Stimulated activated naive CD8-positive, alpha-beta T cell treated with anti-CD3 and anti-CD28 coated beads, Interleukin-15, Interleukin-2, amounts not matched to agents 100 U/mL and 50 U/mL, for 24 hours (primary cell): ENCODE measurements at regions not wholly inside any gene's neighbourhood (a gene's known extent, or its start where the extent isn't known, plus 50 kb on each side); places are given as distances from the start of the nearest gene placed in this dataset.

ENCODE experiments used
- ATAC-seq: fragments of 150-1000 bp; cut with Tn5 transposase; one replicate; pipeline ENCODE4 v1.10.0; 2021
- DNase-seq: peaks from one replicate; pipeline ENCODE4 v3.0.0; 2021

DNA sequence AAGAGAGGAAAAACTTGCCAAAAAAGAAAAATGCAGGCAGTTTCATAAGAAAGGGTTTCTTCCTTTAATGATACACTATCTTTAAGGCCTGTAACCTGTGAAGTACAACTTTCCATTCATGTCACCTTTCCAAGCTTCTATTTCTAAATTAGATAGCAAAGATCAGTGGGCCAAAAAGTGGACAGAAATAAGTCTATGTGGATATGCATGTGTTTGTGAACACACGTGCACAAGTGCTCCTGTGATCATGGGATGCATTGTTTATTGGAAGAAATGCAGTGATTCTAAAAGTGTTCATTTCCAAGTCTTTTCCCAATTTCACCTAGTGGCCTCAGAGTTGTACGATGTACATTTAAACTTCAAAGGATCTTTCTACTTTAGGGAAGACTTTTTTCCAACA is 230.0 kb upstream of the BLID start:
- ATAC-seq (no peak), DNase-seq (no peak)

DNA sequence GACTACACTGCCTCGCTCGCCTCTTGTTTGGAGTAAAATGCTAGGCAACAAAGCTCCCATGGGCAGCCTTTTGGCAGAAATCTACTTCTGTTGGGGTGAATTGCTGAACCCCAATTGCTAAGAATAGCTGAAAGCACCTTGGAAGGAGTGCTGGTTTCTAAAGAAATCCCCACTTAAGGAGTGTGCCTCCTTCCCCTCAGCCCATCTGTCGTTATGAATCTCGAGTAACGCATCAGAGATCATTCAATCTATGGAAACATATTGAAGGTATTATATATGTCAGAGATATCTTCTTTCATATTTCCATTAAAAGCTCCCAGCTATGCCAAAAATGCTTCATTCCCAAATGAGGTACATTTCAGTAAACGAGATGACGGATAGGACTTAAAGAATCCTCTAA is 229.6 kb upstream of the BLID start:
- ATAC-seq, result no peak

DNA sequence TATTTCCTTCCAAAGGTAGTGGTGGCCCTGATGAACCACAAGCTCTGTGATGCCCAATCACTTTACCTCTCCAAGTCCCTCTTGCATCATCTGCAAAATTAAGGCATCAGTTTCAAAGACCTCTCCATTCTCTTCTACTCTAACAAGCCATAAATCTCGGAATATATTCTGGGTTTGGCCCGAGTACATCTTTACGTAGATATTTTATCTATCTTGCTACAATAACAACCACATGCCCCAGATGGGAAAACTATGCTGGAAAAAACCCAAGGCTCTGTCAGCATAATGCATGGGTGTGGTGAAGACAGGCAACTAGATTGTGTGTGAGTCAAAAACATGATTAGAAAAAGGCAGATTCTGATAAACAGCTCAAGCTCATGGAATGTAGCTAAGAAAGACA is 228.2 kb upstream of the BLID start:
- DNase-seq (no peak), ATAC-seq (no peak)

More for the DNA sequence above, 229.6 kb upstream of the BLID start:
- DNase-seq, result no peak

DNA sequence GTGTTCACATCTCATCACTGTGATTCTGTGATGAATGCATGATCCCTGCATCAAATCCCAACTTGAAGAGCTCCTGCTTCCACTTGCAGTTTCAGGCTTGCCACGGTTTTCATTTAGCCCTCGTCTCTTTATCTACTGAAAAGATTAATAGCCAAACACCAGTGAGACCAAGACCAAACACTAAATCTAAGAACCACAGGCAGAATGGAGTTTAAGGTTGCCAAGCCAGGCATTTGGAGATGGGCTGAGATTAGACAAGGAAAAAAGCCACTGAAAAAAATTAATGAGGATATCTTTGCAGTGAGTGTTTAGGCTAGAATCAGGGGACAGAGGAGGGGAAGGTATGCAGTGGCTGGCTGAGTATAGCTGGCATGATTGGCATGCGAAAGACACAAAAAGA is 227.2 kb upstream of the BLID start:
- no peak for ATAC-seq

DNA sequence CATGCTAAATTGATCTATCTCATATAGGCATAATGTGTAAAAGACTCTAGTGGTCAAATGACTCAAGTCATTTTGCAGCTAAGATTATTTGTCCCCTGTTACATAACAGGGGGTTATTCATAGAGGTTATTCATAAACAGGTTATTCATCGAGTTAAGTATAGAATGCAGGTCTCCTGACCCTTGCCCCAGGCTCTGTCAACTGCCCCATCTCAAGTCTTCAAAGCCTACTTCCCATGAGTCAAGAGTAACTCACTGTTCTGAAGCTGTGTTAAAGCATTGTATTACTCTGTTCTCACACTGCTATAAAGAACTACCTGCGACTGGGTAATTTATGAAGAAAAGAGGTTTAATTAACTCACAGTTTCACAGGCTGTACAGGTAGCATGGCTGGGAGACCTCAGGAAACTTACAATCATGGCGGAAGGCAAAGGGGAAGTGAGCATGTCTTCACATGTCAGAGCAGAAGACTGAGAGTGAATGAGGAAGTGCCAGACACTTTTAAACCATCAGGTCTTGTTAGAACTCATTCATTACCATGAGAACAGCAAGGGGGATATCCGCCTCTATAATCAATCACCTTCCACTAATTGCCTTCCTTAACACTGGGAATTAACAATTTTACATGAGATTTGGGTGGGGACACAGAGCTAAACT is 226.2 kb upstream of the BLID start:
- no peak for DNase-seq

More for the DNA sequence above, 227.2 kb upstream of the BLID start:
- no peak for DNase-seq

DNA sequence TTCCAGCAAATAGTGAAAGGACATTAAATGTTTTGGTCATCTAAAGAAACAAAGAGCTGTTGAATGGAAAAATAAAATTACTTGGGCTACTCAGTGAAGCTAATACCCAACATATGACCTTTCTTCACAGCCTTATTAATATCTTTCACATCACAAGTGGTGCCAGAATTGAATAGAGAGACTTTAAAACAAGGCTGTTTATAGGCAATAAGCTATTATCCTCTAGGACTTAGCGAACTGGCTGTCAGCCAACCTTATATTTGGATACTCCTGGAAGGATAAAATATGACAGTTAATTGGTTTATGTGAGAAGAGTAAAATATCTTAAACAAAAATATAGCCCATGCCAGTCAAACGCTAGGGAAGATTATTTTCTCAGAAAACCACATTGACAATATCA is 225.5 kb upstream of the BLID start:
- ATAC-seq, result no peak

More for the DNA sequence above, 226.2 kb upstream of the BLID start:
- no peak for ATAC-seq

DNA sequence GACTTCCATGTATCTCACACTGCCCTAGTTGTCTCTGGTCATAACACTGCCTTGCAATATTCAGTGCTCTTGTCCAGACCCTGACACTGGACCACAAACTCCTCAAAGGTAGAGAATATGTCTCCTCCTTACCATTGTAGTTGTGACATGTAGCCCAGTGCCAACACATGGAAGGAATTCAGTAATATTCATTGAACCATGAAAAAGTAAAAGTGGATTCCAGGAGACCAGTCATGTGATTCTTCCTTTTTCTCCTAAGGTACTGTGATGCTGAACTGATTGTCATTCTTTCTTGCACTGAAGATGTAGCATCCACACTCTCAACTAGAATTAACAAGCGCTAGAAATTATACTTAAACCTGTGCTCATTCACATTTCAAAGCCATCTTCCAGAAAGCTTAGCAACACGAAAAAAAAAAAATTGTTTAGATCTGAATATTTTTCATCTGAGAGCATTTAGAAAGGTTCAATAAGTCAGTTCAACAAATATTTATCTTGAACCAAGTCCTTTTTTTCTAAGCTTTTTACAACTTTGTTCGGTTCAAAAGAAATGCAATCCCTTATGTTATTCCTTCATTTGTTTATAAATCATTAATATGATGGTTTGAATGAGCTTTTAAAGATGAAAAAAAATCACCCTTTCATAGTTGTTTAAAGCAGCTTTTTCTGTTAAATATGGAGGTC is 224.7 kb upstream of the BLID start:
- no peak for ATAC-seq
- DNase-seq, result no peak

More for the DNA sequence above, 225.5 kb upstream of the BLID start:
- DNase-seq, result no peak

DNA sequence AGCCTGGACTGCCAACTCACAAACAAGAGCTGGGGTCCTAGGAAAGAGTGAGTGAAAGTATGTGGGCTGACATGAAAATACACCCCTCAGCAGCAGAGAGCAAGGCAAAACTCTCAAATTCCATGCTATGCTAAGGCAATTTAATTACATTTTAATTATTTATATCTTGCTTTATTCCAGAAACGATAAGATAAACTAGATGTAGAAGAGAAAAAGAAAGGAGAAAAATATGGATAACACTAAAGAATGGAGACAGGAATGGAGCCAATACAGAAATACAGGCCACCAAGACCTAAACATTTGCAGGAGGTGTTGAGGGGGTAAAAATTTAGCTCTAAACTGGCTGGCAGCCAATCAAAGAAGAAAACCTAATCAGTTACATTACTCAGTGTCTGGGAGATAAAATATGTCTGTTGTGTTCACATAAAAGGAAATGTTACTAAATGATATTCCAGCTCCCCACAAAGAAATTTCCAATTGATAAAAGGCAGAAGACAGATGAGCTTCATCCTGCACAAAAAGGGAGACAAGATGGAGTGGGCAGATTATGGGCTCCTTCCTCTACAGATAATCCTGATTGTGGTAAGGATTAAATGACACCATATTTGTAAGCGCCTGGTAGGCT is 223.5 kb upstream of the BLID start:
- no peak for DNase-seq

DNA sequence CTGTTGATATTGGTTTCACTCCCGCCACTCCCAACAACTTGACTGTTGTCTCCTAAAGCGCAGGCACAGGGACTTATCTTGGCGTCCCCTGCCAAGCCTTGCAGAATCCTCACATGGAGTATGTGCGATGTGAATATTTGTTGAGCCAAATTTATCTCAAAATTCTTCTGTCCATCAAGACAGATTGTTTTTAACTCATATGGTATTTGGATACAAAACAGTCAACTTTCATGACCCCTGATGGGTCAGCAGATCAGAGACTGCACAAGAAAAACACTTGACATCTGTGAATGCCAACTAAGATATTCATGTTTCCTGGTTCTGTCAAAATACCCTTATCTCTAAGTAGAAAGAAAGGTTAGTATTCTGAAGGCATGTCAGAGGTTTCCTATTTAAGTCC is 221.7 kb upstream of the BLID start:
- DNase-seq, result no peak
- ATAC-seq, result no peak

More for the DNA sequence above, 223.5 kb upstream of the BLID start:
- no peak for ATAC-seq

DNA sequence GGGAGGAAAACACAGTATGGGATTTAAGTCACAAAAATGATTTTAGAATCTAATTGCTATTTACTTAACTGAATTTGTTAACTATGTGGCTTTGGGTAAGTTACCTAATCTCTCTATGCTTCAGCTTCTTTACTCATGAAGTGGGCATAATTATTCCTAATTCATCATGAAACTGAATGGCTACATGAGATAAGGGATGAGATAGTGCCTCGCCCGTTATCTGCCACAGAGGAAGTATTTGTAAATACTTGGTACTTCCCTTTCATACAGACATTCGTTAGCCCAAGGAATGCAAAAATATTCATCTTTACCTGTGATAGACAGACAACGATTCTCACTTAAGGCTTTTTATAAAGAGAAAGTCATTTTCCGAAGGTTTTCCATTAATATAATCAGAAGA is 221.2 kb upstream of the BLID start:
- no peak for ATAC-seq
- no peak for DNase-seq

DNA sequence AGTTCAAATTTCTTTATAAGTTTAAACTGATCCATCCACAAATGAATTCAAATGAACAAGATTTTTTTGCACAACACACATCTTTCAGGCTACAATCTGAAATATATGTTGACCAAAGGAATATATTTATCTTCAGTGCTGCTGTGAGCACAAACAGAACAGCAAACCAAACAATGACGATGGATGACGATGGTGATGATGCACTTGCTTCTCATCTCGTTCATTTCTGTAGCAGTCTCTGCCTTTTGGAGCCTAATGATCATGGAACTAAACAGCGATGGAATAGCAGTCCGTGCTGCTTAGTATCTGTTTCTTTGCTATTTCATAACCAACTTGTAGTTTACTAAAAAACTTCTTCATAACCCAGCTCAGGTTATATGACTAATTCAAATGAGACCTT is 220.7 kb upstream of the BLID start:
- ATAC-seq, result no peak
- no peak for DNase-seq

DNA sequence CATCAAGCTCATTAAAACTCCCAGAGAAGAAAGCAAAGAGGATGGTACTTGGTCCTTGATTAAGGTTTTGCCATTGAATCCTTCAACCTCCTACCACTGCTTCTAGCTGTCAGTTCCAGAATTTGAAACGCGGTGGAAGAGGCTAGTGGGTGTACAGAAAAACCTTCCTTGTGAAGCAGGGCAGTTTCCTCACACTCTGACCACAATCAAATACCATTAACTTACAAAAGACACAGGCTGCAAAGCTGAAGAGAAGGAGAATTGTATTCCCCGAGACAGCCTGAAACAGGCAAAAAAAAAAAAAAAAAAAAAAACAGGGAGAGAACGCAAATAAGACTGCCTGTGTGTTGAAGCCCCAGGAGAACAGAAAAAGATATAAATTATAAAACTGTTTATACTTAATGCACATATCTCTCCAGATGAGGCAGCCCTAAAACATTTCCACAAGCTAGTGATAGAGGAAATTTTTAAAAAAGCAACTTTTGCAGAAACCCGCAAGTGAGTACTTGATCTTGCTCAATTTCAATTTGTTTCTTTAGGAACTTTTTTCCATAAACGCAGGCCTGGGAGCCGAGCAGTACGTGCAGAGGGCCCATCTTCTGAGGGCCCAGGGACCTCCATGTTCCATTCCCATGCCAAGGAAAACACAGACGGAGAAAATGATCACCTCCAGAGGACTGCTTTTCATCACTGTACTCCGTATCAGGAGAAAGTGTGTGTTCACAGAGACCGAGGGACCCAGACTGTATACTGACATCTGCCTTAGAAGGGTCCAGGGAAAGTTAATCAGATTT is 218.7 kb upstream of the BLID start:
- ATAC-seq, result no peak
- no peak for DNase-seq

DNA sequence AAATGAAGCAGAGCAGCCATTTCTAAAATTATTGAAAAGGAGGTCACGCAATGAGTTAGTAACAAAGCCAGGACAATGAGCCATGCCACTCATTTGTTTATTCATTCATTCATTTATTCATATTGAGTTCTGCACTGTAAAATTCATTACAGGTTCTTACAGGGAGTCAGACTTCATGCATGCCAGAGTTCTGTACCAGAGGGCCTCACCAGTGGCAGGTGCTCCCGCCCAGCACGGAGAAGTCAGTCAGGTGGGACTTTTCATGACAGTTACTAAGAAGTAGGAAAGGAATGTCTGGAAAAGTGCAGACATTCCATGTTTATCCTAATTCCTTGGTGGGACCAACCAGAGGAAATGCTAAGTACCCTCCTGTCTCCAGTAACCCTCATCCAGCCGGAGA is 217.5 kb upstream of the BLID start:
- ATAC-seq, result no peak
- no peak for DNase-seq

DNA sequence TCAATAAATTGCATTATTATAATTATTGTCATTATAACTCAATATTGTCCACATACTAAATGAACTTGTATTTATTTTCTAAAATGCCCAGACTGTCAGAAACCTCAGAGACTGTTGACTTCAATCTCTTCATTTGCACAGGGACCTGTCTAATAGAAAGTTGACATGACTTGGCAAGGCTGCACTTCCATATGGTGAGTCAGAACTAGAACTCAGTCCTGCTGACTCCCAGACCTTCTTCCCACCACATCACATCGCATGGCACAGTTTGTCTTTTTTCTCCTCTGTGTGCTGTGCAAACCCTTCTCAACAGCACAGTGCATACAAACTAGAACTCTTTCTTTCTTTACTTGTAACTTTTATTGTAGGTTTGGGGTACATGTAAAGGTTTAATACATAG is 215.1 kb upstream of the BLID start:
- DNase-seq (no peak), ATAC-seq (no peak)

DNA sequence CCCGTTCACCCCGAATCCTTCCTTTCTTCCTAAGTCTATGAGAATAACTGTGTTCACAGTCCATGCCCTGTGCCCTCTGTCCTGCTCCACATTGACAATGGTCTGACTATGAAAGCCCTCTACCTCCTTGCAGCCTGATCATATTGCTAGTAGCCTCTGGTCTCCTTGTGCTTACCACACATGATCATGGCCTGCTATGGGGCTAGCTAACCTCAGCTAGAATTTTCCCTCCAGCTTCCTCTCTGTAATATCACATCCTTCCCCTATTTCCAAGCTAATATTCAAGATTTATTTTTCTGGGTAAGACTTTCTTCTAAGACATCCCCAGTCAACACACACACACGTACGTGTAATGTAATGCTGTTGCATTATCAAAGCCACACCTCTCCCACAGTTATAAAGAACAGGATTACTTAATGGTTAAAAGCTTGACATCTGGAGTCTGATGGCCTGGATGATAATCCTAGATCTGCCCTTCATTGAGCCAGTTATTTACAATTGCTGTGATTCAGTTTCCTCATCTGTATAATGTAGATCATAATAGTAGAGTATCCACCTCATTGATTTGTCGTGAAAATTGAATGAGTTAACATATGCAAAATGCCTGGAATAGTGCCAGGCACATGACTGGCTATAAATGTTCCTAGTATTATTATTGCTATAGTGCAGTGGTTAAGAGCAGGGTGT is 214.4 kb upstream of the BLID start:
- no peak for ATAC-seq
- no peak for DNase-seq

DNA sequence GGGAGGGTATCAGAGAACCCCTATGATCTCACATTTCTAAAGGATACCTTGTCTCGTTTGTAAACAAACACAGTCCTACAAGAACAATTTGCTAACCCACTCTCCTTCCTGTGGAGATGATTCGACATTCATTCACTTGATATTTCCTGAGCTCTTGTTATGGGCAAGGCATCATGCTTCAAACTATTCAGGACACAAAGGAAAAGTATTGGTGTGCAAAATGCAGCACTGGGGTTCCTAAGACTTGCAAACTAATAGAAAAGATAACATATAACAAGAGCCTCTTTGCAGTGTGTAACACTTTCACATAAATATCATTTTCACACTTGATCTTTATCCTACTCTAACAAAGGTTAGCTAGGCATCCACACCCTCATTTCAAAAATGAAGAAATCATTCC is 211.5 kb upstream of the BLID start:
- no peak for ATAC-seq
- DNase-seq, result no peak

DNA sequence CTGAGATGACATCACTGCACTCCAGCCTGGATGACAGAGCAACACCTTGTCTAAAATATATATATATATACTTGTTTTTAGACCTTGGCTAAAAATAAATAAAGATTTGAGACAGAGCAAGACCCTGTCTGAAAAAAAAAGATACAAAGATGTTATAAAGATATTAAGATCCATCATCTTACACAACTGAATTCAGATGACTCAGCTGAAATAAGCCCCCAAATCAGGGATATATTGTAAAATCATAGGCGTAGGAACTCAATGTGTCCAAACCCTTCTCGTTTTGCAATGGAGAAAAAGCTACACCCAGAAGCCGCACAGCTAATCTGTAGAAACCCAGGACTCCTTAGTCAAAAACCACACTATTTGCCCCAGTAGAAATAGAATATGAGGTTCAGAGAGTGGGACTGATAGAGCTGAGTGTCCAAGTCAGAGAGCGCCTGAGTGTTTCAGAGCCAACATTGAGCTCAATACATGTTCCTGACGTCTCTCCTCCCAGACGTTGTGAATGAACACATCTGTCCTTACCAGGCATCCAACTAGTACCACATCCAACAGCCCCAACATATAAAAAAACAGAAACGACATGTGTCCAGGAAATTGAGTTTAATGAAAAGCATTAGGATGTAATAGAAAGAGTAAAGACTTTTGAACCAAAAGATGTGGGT is 207.9 kb upstream of the BLID start:
- ATAC-seq (no peak), DNase-seq (no peak)

DNA sequence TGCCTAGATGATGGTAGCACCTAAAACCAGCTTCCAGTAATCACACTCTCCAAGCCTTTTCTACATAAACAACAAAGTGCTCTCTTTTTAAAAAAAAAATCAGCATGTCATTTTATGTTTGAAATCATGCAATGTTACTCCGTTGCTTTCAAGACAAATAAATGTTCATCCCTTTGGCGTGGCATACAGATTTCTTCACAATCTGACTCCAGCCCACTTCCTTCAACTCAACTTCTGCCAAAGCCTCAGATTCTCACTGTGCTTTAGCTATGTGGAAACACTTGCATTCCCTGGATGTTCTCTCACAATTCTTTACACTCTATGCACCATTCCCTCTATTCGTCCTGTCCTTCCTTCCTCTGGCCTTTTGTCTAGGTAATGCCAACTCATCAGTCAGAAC is 206.3 kb upstream of the BLID start:
- DNase-seq (no peak), ATAC-seq (no peak)

DNA sequence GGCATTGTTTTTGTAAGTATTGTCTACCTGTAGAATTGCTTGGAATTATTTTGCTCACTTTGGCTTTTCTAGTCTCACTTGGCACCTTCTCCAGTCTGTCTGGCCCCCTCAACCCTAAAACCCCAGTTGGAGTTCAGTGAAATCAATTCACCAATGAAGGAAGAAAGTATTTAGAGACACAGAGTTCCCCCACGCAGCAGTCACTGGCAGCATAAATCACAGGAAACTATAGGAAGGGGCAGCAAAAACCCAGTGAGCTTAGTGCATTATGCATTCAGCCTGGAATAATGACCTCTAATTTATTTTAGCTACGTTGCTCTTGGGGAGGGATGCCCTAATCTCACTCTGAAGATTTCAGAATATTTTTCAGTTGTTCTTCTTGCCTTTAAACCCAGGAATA is 204.7 kb upstream of the BLID start:
- DNase-seq (no peak), ATAC-seq (no peak)

DNA sequence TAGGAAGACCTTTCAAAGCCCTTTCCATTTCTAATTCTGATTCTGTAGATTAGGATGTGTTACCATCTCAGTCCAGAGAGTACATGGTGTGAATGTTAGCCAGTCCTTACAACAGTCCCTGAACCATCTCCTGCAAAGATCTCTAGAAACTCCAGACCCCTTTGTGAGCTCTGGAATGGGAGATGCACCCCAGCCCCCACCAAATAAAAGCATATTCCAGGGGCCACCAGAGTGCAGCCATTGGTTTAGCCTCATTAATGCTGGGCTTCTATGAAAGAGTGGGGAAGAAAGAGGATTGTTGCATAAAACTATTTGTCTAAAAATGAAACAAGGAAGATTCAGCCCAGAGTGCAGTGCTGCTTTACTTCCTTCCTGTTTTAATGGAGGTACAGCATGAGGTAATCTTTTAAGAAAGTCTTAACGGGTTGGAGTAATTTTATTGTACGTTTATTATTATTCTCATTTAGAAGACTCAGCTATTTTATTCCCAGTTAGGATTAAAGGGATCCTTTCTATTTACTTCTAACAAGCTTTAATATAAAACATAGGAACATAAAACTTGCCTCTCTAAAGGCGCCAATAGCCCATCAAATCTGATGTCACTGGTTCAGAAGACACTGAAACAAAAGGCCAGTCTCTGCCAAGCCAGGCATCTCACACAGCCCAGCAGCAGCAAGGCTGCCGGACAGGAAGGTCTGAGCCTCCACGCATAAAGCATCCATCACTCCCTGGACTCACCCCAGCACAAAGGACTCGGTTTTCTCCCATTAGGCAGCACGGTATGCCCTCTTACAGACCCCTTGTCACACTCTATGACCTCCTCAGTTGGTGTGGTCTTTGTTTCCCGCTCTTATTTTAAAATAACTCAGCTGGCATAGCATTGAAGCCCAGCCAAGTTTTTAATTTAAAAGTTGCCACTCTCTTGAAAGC is 203.9 kb upstream of the BLID start:
- ATAC-seq (no peak), DNase-seq (no peak)

DNA sequence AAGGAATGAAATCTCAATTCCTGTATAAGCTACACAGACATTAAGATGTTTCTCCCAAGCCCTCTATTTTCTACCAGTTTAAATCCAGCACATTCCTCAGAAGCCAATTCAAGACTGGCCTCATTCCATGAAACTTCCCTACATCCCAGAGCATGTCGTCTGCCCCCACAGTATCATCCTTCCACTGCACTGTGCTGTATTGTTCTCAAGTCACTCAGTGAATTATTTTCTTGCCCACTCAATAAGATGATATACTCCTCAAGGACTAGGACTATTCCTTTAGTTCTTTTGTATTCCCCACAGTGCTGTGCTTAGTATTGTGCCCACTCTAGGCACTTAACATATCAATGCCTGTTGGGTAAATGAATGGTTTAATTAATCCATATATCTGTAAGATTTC is 203.1 kb upstream of the BLID start:
- DNase-seq (no peak), ATAC-seq (no peak)
